ENCODE measurements at regions not wholly inside any gene's neighbourhood (a gene's known extent, or its start where the extent isn't known, plus 50 kb on each side); places are given as distances from the start of the nearest gene placed in this dataset.

DNA sequence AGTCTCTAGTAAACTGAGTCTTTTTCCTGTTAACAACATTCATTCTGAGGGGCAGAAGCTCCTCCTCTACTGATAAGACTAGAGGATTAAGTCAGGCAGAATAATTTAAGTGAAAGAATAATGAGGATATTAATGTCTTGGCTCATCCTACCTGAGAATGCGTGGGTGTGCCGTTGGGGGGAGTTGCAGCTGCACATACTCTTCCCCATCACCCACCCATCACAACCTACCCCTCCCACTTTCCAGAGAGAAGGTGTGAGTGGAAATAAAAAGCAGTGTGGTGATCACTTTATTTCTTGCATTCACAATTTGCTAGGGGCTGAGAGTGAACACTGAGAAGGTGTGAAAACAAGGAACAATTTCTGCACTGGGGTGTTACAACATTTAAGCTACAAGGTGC, 146.8 kb upstream of the MAGI3 start:
- H3K36me3 ChIP-seq (ENCODE audit: control insufficient read depth, insufficient read depth, low read length), result no peaks in the 10 kb centered on the region
- no peaks in the 10 kb centered on the region for H3K9me3 ChIP-seq (ENCODE audit: control insufficient read depth, insufficient read depth, low read length)
- WGBS (ENCODE audit: insufficient coverage), result no CpG with 5 or more reads among the region's 2 CpGs
- no peaks in the 10 kb centered on the region for H3K27me3 ChIP-seq (ENCODE audit: control insufficient read depth, insufficient read depth, low read length)
- H3K4me1 ChIP-seq (ENCODE audit: control insufficient read depth, insufficient read depth, low read length), result no peaks in the 10 kb centered on the region
- no peak overlapping the region for H3K4me3 ChIP-seq (ENCODE audit: low read depth, low read length)
- DNase-seq (ENCODE audit: low read depth in 4 of 6, low spot score in 6 of 6), result no peak
- H3K27ac ChIP-seq (ENCODE audit: low read depth, low read length), result no peak overlapping the region

GRCh38 chr1:113244112-113244820, 146.0 kb upstream of the MAGI3 start:
- no peak overlapping the region for H3K4me3 ChIP-seq (ENCODE audit: low read depth, low read length)
- WGBS (ENCODE audit: insufficient coverage), result 17% methylated on average over 1 of the region's 4 CpGs

GRCh38 chr1:113245252-113245651, 145.1 kb upstream of the MAGI3 start:
- Histone ChIP-seq H3K36me3 (ENCODE audit: control insufficient read depth, insufficient read depth, low read length) (no peaks in the 10 kb centered on the region), H3K27ac (ENCODE audit: low read depth, low read length) (no peak overlapping the region), H3K4me1 (ENCODE audit: control insufficient read depth, insufficient read depth, low read length) (no peaks in the 10 kb centered on the region), H3K4me3 (ENCODE audit: low read depth, low read length) (no peak overlapping the region), H3K27me3 (ENCODE audit: control insufficient read depth, insufficient read depth, low read length) (no peaks in the 10 kb centered on the region), H3K9me3 (ENCODE audit: control insufficient read depth, insufficient read depth, low read length) (no peaks in the 10 kb centered on the region)
- WGBS (ENCODE audit: insufficient coverage), result 90% methylated on average over 3 of the region's 3 CpGs
- no peak for DNase-seq (ENCODE audit: low read depth in 4 of 6, low spot score in 6 of 6)

More at GRCh38 chr1:113244112-113244820, 146.0 kb upstream of the MAGI3 start:
- Histone ChIP-seq H3K9me3 (ENCODE audit: control insufficient read depth, insufficient read depth, low read length) (no peaks in the 10 kb centered on the region), H3K27me3 (ENCODE audit: control insufficient read depth, insufficient read depth, low read length) (no peaks in the 10 kb centered on the region), H3K4me1 (ENCODE audit: control insufficient read depth, insufficient read depth, low read length) (no peaks in the 10 kb centered on the region), H3K27ac (ENCODE audit: low read depth, low read length) (no peak overlapping the region), H3K36me3 (ENCODE audit: control insufficient read depth, insufficient read depth, low read length) (no peaks in the 10 kb centered on the region)
- DNase-seq (ENCODE audit: low read depth in 4 of 6, low spot score in 6 of 6), result no peak

DNA sequence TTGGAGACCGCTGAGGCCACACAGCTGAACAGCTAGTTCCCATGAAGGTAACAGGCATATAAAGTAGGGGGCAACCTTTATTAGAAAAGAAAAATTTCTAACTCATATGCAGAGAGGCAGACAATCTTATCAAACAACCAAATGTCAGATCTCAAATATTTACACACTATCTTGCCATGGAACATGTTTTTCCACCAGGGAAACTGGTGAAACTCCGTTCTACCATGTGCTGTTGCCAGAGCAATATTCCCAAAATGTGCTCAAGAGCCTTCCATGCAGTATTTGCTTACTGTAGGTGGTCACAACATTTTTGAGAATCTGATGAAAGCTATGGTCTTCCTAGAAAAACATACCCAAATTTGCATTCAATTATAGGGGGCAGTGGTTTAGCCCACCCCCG, 143.4 kb upstream of the MAGI3 start:
- H3K4me3 ChIP-seq (ENCODE audit: low read depth, low read length), result no peak overlapping the region
- H3K36me3 ChIP-seq (ENCODE audit: control insufficient read depth, insufficient read depth, low read length), result no peaks in the 10 kb centered on the region
- DNase-seq (ENCODE audit: low read depth in 4 of 6, low spot score in 6 of 6), result no peak
- no peak overlapping the region for H3K27ac ChIP-seq (ENCODE audit: low read depth, low read length)
- no peaks in the 10 kb centered on the region for H3K4me1 ChIP-seq (ENCODE audit: control insufficient read depth, insufficient read depth, low read length)
- H3K9me3 ChIP-seq (ENCODE audit: control insufficient read depth, insufficient read depth, low read length), result no peaks in the 10 kb centered on the region
- WGBS (ENCODE audit: insufficient coverage), result 89% methylated on average over 1 of the region's 3 CpGs
- H3K27me3 ChIP-seq (ENCODE audit: control insufficient read depth, insufficient read depth, low read length), result no peaks in the 10 kb centered on the region

DNA sequence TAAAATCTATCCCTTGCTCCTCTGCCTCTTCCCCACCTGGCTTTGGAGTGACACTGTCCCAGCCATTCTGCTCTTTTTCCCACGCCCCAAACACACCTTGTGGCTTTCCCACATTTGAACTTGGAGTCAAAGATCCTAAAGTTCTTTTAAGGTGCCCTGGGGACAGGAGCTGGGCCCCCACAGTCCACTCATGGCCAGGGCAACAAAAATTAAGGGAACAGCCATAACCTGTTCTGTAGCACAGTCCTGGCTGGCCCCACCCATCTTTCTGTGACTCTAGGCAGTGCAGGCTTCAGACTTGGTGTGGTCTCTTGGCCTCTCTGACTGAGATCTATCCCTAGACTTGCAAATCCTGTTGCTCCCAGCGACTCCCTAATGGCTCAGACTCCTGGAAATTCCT, 143.0 kb upstream of the MAGI3 start:
- Histone ChIP-seq H3K4me1 (ENCODE audit: control insufficient read depth, insufficient read depth, low read length) (no peaks in the 10 kb centered on the region), H3K27me3 (ENCODE audit: control insufficient read depth, insufficient read depth, low read length) (no peaks in the 10 kb centered on the region), H3K9me3 (ENCODE audit: control insufficient read depth, insufficient read depth, low read length) (no peaks in the 10 kb centered on the region), H3K36me3 (ENCODE audit: control insufficient read depth, insufficient read depth, low read length) (no peaks in the 10 kb centered on the region), H3K27ac (ENCODE audit: low read depth, low read length) (no peak overlapping the region), H3K4me3 (ENCODE audit: low read depth, low read length) (no peak overlapping the region)
- 91% methylated on average over 2 of the region's 2 CpGs for WGBS (ENCODE audit: insufficient coverage)
- no peak for DNase-seq (ENCODE audit: low read depth in 4 of 6, low spot score in 6 of 6)

DNA sequence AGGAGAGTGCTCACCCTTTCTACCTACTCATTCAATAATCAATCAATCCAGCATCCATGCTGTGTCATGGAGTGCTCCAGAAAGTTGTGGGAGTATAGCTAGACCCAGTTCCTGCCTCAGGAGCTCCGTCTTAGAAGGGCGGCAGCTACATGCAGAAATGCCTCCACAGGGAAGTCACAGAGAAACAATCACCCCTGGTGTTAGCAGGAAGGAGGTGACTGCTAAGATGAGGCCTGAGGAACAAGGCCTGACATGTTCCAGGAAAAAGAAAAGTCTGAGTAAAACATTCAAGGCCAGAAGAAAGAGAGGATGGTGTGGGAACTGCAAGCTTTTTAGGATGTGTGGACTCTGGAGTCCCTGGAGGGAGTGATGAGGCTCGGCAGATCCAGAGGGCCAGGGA, 142.5 kb upstream of the MAGI3 start:
- no peaks in the 10 kb centered on the region for H3K27me3 ChIP-seq (ENCODE audit: control insufficient read depth, insufficient read depth, low read length)
- H3K27ac ChIP-seq (ENCODE audit: low read depth, low read length), result no peak overlapping the region
- H3K4me3 ChIP-seq (ENCODE audit: low read depth, low read length), result no peak overlapping the region
- DNase-seq (ENCODE audit: low read depth in 4 of 6, low spot score in 6 of 6), result no peak
- no peaks in the 10 kb centered on the region for H3K36me3 ChIP-seq (ENCODE audit: control insufficient read depth, insufficient read depth, low read length)
- no peaks in the 10 kb centered on the region for H3K9me3 ChIP-seq (ENCODE audit: control insufficient read depth, insufficient read depth, low read length)
- 75% methylated on average over 3 of the region's 3 CpGs for WGBS (ENCODE audit: insufficient coverage)
- no peaks in the 10 kb centered on the region for H3K4me1 ChIP-seq (ENCODE audit: control insufficient read depth, insufficient read depth, low read length)

DNA sequence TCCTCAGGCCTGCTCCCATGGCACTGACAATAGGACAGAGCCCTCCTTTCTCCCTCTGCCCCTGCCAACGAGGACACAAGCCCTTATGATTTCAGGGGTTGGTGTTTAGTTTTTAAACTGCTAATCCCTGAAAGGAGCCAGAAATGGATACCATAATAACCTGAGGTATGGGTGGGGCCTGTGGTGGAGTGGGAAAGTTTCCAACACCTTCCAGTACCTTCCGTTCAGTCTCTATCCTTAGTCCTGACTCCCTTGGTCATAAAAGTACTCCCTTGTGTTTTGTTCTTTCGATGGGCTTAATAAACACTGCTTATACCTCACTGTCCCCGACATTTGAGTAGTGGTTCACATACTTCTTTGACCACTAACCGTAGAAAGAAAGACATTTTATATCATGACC, 141.8 kb upstream of the MAGI3 start:
- Histone ChIP-seq H3K27me3 (ENCODE audit: control insufficient read depth, insufficient read depth, low read length) (no peaks in the 10 kb centered on the region), H3K4me1 (ENCODE audit: control insufficient read depth, insufficient read depth, low read length) (no peaks in the 10 kb centered on the region), H3K36me3 (ENCODE audit: control insufficient read depth, insufficient read depth, low read length) (no peaks in the 10 kb centered on the region), H3K27ac (ENCODE audit: low read depth, low read length) (no peak overlapping the region), H3K9me3 (ENCODE audit: control insufficient read depth, insufficient read depth, low read length) (no peaks in the 10 kb centered on the region), H3K4me3 (ENCODE audit: low read depth, low read length) (no peak overlapping the region)
- no peak for DNase-seq (ENCODE audit: low read depth in 4 of 6, low spot score in 6 of 6)
- WGBS (ENCODE audit: insufficient coverage), result 95% methylated on average over 3 of the region's 5 CpGs

DNA sequence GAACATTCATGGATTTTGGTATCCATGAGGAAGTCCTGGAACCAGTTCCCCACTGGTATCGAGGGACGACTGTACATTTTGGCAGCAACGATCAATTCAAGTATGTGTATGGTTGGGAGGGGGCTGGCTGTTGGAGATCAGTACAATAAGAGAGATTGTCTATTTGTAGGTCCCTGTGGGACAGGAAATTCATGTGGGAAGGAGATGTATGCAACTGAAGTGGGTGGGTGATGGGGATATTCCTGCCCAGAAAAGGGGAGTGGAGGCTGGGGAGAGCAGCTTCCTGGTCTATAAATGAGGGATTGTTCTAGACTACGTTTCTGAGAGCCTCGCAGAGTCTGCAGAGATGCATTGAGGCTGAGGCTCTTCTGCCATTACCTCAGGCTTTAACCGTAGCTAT, 140.2 kb upstream of the MAGI3 start:
- Histone ChIP-seq H3K27ac (ENCODE audit: low read depth, low read length) (no peak overlapping the region), H3K27me3 (ENCODE audit: control insufficient read depth, insufficient read depth, low read length) (no peaks in the 10 kb centered on the region), H3K4me1 (ENCODE audit: control insufficient read depth, insufficient read depth, low read length) (no peaks in the 10 kb centered on the region), H3K4me3 (ENCODE audit: low read depth, low read length) (no peak overlapping the region), H3K9me3 (ENCODE audit: control insufficient read depth, insufficient read depth, low read length) (no peaks in the 10 kb centered on the region), H3K36me3 (ENCODE audit: control insufficient read depth, insufficient read depth, low read length) (no peaks in the 10 kb centered on the region)
- 90% methylated on average over 5 of the region's 6 CpGs for WGBS (ENCODE audit: insufficient coverage)
- no peak for DNase-seq (ENCODE audit: low read depth in 4 of 6, low spot score in 6 of 6)

DNA sequence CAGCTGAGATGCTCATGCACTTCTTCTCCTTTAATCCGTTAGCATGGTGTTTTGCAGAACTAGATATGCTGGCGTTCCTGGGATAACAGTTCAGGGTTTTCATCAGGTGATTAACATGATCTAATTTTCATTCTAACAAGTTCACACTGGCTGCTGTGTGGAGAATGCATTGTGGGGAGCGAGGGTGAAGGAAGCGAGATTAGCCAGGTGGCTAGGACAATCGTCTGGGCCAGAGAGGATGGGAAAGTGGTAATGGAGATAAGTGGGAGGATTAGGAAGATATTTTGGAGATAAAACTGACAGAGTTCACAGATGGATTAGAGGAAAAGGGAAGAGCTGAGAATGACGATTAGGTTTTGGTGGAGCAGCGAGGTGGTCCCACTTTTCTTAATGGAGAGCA, 138.1 kb upstream of the MAGI3 start:
- 88% methylated on average over 6 of the region's 7 CpGs for WGBS (ENCODE audit: insufficient coverage)

DNA sequence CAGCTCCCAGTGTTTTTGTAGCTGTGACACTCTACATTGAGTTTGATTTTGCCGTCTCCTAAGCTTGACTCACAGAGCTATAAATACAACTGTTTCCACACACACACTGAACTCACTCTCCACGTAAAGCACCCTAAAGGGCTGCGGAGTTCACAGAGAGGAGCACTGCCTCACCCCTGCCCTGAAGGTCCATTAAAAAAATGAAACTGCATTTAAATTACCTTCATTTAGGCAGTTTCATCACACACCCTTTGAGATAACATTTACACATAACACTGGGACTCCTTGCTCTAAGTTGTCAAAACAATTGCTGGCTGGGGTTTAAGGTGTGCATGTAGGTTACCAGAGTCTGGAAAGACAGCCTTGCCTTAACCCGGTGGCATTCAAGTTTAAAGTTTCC, 137.1 kb upstream of the MAGI3 start:
- DNase-seq (ENCODE audit: low read depth in 4 of 6, low spot score in 6 of 6), result no peak
- no peak overlapping the region for H3K4me3 ChIP-seq (ENCODE audit: low read depth, low read length)
- no peaks in the 10 kb centered on the region for H3K36me3 ChIP-seq (ENCODE audit: control insufficient read depth, insufficient read depth, low read length)
- H3K27me3 ChIP-seq (ENCODE audit: control insufficient read depth, insufficient read depth, low read length), result no peaks in the 10 kb centered on the region
- H3K9me3 ChIP-seq (ENCODE audit: control insufficient read depth, insufficient read depth, low read length), result no peaks in the 10 kb centered on the region
- 81% methylated on average over 4 of the region's 4 CpGs for WGBS (ENCODE audit: insufficient coverage)
- no peak overlapping the region for H3K27ac ChIP-seq (ENCODE audit: low read depth, low read length)
- H3K4me1 ChIP-seq (ENCODE audit: control insufficient read depth, insufficient read depth, low read length), result no peaks in the 10 kb centered on the region

More for the DNA sequence above, 138.1 kb upstream of the MAGI3 start:
- Histone ChIP-seq H3K4me1 (ENCODE audit: control insufficient read depth, insufficient read depth, low read length) (no peaks in the 10 kb centered on the region), H3K36me3 (ENCODE audit: control insufficient read depth, insufficient read depth, low read length) (no peaks in the 10 kb centered on the region), H3K9me3 (ENCODE audit: control insufficient read depth, insufficient read depth, low read length) (no peaks in the 10 kb centered on the region), H3K27ac (ENCODE audit: low read depth, low read length) (no peak overlapping the region), H3K27me3 (ENCODE audit: control insufficient read depth, insufficient read depth, low read length) (no peaks in the 10 kb centered on the region), H3K4me3 (ENCODE audit: low read depth, low read length) (no peak overlapping the region)
- no peak for DNase-seq (ENCODE audit: low read depth in 4 of 6, low spot score in 6 of 6)

Measured in spinal cord (tissue), 9 donors.